ENCODE measurements at regions not wholly inside any gene's neighbourhood (a gene's known extent, or its start where the extent isn't known, plus 50 kb on each side); places are given as distances from the start of the nearest gene placed in this dataset.

- WGBS: 95% methylated on average over 2 of the region's 2 CpGs
- Histone ChIP-seq H3K4me1 (ENCODE audit: control insufficient read depth in 4 of 4, insufficient read depth in 4 of 4, low read length in 3 of 4) (peaks cover 0 to 15% (median 0%) of the 10 kb centered on the region in 4 donors), H3K4me3 (ENCODE audit: low read depth in 1 of 3, low read length in 3 of 3) (no peak overlapping the region), H3K27ac (ENCODE audit: low read depth in 1 of 2, low read length in 2 of 2) (no peak overlapping the region), H3K27me3 (ENCODE audit: control insufficient read depth in 4 of 4, insufficient read depth in 4 of 4, low read length in 3 of 4) (no peaks in the 10 kb centered on the region), H3K9ac (ENCODE audit: low read depth in 1 of 2, low read length in 2 of 2) (no peak overlapping the region), H3K9me3 (ENCODE audit: control insufficient read depth in 4 of 4, low read length in 3 of 4) (no peaks in the 10 kb centered on the region), H3K36me3 (ENCODE audit: control insufficient read depth in 4 of 4, insufficient read depth in 3 of 4, low read depth in 1 of 4, low read length in 3 of 4) (peaks cover 0 to 5% (median 0%) of the 10 kb centered on the region in 4 donors)
- no peak for DNase-seq (ENCODE audit: low spot score)
- TF ChIP-seq RAD21 (IDR thresholded peaks at IDR 0.05) (no peak), GABPA (IDR thresholded peaks at IDR 0.05 in 1 of 2, conservative IDR thresholded peaks at IDR 0.05 in 1 of 2) (no peak), NR2F2 (IDR thresholded peaks at IDR 0.05) (no peak), RXRA (IDR thresholded peaks at IDR 0.05) (no peak)
Observed at GRCh38 chr10:45547207-45547606, 125.4 kb downstream of the ZFAND4 start.

DNA sequence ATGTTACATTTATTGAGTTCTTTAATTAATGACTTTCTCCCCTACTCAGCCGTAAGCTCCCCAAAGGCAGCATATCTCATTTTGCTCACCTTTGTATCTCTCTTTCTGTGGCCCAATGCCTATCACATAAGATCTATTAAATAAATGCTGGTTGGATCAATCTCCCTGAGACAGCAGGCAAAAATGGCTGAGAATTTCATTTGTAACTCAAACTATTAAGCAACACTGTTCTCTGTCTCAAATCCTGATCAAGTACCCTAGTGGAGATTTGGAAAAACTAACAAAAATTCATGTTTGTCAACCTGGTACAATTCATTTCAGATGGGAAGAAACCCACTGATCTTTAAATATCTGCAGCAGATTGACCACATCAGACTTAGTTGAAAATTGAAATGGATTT is 127.4 kb downstream of the ZFAND4 start:
- H3K36me3 ChIP-seq (ENCODE audit: control insufficient read depth in 4 of 4, insufficient read depth in 3 of 4, low read depth in 1 of 4, low read length in 3 of 4): peaks cover 0 to 5% (median 0%) of the 10 kb centered on the region in 4 donors
- no peak overlapping the region for H3K4me3 ChIP-seq (ENCODE audit: low read depth in 1 of 3, low read length in 3 of 3)
- H3K9ac ChIP-seq (ENCODE audit: low read depth in 1 of 2, low read length in 2 of 2): no peak overlapping the region
- H3K9me3 ChIP-seq (ENCODE audit: control insufficient read depth in 4 of 4, low read length in 3 of 4): no peaks in the 10 kb centered on the region
- no peak for TF ChIP-seq TAF1 (conservative IDR thresholded peaks at IDR 0.05)
- TF ChIP-seq FOXA1 (IDR thresholded peaks at IDR 0.05): no peak
- TF ChIP-seq EGR1 (IDR thresholded peaks at IDR 0.05; ENCODE audit: low read depth in 2 of 2): no peak
- TF ChIP-seq, protein P1, sequence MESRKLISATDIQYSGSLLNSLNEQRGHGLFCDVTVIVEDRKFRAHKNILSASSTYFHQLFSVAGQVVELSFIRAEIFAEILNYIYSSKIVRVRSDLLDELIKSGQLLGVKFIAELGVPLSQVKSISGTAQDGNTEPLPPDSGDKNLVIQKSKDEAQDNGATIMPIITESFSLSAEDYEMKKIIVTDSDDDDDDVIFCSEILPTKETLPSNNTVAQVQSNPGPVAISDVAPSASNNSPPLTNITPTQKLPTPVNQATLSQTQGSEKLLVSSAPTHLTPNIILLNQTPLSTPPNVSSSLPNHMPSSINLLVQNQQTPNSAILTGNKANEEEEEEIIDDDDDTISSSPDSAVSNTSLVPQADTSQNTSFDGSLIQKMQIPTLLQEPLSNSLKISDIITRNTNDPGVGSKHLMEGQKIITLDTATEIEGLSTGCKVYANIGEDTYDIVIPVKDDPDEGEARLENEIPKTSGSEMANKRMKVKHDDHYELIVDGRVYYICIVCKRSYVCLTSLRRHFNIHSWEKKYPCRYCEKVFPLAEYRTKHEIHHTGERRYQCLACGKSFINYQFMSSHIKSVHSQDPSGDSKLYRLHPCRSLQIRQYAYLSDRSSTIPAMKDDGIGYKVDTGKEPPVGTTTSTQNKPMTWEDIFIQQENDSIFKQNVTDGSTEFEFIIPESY (IDR thresholded peaks at IDR 0.05): peak; percentile 36
- TF ChIP-seq, protein P2, sequence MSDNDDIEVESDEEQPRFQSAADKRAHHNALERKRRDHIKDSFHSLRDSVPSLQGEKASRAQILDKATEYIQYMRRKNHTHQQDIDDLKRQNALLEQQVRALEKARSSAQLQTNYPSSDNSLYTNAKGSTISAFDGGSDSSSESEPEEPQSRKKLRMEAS (IDR thresholded peaks at IDR 0.05): peak; percentile 11
- no peak for TF ChIP-seq GABPA (IDR thresholded peaks at IDR 0.05 in 1 of 2, conservative IDR thresholded peaks at IDR 0.05 in 1 of 2)
- peak; percentile 41 to 70 for TF ChIP-seq RAD21 (IDR thresholded peaks at IDR 0.05)
- peak; percentile 49 to 53 for TF ChIP-seq HNF4A (conservative IDR thresholded peaks at IDR 0.05)
- TF ChIP-seq JUND (IDR thresholded peaks at IDR 0.05): peak in 1 of 2 donors; percentile 7
- peak in 1 of 2 donors; percentile 42 for TF ChIP-seq RXRA (IDR thresholded peaks at IDR 0.05)
- TF ChIP-seq, protein P3, sequence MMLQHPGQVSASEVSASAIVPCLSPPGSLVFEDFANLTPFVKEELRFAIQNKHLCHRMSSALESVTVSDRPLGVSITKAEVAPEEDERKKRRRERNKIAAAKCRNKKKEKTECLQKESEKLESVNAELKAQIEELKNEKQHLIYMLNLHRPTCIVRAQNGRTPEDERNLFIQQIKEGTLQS (IDR thresholded peaks at IDR 0.05): no peak
- TF ChIP-seq FOXA2 (IDR thresholded peaks at IDR 0.05): no peak
- TF ChIP-seq YY1 (IDR thresholded peaks at IDR 0.05): peak; percentile 83
- no peak for TF ChIP-seq REST (IDR thresholded peaks at IDR 0.05)
- TF ChIP-seq HNF4G (IDR thresholded peaks at IDR 0.05): no peak
- no peak for TF ChIP-seq NR2F2 (IDR thresholded peaks at IDR 0.05)
- TF ChIP-seq, protein P4, sequence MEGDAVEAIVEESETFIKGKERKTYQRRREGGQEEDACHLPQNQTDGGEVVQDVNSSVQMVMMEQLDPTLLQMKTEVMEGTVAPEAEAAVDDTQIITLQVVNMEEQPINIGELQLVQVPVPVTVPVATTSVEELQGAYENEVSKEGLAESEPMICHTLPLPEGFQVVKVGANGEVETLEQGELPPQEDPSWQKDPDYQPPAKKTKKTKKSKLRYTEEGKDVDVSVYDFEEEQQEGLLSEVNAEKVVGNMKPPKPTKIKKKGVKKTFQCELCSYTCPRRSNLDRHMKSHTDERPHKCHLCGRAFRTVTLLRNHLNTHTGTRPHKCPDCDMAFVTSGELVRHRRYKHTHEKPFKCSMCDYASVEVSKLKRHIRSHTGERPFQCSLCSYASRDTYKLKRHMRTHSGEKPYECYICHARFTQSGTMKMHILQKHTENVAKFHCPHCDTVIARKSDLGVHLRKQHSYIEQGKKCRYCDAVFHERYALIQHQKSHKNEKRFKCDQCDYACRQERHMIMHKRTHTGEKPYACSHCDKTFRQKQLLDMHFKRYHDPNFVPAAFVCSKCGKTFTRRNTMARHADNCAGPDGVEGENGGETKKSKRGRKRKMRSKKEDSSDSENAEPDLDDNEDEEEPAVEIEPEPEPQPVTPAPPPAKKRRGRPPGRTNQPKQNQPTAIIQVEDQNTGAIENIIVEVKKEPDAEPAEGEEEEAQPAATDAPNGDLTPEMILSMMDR (IDR thresholded peaks at IDR 0.05; ENCODE audit: low read depth, low read length, missing input control): peak; percentile 25
- no peak for TF ChIP-seq SP1 (IDR thresholded peaks at IDR 0.05)
- H3K27ac ChIP-seq (ENCODE audit: low read depth in 1 of 2, low read length in 2 of 2): no peak overlapping the region
- peaks cover 0 to 15% (median 0%) of the 10 kb centered on the region in 4 donors for H3K4me1 ChIP-seq (ENCODE audit: control insufficient read depth in 4 of 4, insufficient read depth in 4 of 4, low read length in 3 of 4)
- DNase-seq (ENCODE audit: low spot score): no peak
- no peaks in the 10 kb centered on the region for H3K27me3 ChIP-seq (ENCODE audit: control insufficient read depth in 4 of 4, insufficient read depth in 4 of 4, low read length in 3 of 4)
- 50% methylated on average over 1 of the region's 1 CpG for WGBS

Data from liver (tissue), 8 donors.